NCI-H2081 treated with DMSO at 0.1 percent for 48 hours (cell line): ENCODE measurements at regions not wholly inside any gene's neighbourhood (a gene's known extent, or its start where the extent isn't known, plus 50 kb on each side); places are given as distances from the start of the nearest gene placed in this dataset.

Experiments
- DNase-seq: peaks from one replicate; lab custom pipeline; 2025; lab: John Stamatoyannopoulos, UW

DNA sequence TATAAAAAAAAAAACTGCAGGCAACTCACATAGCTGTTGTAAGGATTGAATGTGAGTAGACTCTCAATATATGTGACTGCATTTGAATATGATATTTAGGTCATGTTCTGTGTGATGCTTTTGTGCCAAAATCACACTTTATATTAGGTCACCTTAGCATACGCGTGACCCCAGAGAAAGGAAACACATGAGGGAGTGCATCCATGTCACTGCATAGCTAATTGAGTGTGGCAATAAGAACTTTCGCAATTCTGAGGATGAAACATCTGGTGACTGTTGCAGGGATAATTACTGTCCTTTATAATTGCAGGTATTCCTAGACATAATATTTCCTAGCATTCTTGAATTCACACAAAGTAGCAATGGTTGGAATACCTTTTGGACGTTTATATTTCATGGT, 459.5 kb upstream of the KLF4 start:
- no peak for DNase-seq

DNA sequence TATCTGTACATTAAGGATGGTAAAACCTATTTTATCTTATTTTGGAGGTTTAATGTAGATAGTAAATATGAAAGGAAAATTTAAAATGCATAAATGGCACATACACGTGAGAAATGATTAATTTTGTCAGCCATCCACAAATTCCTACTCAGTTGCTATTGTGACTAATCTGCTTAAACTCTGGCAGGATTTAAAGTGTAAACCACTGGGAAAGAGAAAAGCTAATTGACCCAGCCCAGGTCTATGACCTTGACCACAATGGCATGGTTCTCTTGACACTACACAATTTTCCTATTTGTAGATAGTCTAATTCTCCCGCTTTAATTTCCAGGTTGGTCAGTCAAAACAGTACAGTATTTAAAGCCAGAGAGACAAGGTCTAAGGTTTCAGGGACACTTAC, 459.0 kb upstream of the KLF4 start:
- no peak for DNase-seq

DNA sequence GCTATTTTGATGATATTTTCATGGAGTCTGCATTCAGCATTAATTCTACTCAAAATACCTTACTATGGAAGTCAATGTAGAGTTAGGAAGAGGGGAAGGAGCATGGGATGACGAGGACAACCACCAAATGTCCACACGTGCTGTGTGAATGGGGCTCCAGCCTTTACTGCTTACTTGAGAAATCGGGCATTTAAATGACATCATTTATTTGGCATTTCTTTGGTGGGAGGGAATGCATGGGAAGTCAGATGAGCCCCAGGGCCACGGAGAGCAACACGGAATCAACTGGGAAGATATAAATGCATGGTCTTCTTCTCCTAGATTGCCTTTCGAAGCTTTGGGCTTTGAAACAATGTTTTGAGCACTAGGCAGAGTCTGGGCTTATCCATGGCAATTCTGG, 458.5 kb upstream of the KLF4 start:
- DNase-seq = no peak

DNA sequence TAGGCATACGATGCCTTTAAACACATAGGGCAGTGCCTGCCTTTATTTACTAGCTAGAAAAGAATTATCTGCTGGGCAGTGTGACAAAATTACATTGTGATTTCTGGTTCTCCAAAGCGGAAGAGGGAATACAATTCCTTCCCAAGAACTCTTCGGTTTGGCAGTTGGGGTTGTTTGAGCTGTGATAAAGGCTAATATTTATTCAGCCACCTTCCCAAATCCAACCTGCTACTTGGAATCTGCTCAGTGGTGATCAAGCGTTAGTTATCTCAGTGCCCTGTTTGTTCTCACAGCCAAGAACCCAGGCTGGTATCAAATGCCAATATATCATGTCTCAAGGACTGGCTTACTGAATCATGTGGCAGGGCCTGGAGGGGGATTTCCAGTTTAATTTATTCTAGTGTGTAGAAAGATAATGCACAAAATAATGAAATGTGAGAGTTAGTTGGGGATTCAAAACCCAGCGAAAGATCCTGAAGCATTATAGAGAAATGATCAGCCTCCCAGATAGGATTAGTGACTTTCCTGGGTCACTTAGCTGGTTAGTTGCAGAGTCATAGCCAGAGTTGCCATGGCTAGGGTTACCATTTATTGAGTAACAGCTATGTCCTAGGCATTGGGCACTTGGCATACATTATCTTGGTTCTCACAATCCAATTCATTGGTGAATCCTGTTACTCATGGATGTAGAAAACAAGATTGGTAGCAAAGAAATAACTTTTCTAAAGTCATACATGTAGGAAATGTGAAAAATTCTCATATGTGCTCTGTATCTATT, 457.0 kb upstream of the KLF4 start:
- DNase-seq = no peak

DNA sequence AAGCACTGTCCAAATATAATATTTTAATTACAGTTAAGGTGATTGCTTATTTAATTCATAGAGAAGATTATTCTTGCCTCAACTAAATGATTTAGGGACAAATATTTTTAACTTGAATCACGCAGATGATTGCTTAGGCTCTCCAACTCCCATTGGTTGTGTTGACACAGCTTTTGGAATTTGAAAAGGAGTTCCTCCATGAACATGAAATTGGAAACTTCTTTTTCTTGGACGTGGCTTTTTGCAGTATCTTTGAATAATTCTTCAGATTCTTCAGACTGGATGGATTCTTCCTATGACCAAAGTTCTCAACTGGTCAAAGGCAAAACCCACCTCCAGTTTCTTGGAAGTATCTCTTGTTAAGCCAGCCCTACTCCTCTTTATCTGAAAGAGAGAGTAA, 456.4 kb upstream of the KLF4 start:
- DNase-seq = no peak

DNA sequence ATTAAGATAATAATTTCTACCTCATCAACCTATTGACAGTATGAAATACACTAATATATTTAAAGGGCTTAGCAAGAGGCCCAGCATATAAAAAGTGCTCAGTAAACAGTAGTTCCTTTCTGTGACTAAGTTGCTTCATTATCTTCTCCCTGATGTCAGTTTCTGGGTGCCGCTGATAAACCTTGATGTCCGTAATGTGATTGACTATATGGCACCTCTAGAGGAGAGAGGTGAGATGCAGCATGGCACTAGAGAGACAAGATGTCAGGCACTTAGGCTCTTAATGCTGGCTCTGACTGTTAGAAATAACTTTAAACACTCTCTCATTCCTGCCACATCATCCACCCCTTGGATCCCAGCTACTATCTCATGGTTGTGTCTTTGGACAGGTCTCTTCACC, 455.9 kb upstream of the KLF4 start:
- no peak for DNase-seq

DNA sequence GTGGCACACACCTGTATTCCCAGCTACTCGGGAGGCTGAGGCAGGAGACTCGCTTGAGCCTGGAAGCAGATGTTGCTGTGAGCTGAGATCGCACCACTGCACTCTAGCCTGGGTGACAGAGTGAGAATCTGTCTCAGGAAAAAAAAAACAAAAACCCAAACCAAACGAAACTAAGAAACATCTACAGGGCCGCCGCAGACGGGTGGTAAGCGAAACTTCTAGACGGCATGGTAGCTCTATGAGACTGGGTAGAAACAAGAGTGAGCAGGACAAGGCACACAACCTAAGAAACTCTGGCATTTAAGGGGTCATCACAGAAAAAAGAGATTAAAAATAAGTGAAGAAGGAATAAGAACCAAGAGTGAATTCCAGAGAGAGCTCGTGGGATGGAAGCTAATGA, 454.8 kb upstream of the KLF4 start:
- DNase-seq = no peak

DNA sequence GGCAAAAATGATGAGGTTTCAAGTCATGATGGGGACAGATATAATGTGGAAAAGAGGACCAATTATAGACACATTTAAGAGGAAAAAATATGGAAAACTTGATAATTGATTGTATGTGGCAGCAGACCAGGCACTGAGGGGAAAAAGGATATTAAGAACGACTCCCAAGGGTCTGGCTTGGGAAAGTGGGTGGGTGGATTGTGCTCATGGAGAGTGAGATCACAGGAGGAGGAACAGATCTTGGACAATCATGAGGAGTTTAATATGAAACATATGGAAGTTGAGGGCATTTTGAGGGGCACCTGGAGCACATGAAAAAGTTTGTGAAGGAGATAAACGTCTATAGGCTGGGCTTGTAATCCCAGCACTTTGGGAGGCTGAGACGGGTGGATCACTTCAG, 454.3 kb upstream of the KLF4 start:
- no peak for DNase-seq

DNA sequence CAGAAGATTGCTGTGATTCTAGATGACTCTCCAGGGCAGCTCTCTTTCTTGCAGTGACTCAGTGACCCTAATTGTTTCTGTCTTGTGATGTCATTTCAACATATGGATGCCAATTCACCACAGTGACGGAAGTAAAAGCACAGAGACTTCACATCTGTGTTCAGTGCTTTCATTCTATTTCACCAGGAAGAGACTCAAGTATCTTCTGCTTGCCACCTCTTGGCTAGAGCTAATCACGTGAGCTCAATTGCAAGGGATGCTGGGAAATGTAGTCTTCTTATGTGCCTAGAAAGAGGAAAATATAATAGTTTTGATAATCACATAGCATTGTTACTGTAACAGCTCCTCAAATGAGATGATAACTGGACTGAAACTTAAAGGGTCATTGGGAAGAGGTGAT, 453.3 kb upstream of the KLF4 start:
- no peak for DNase-seq

DNA sequence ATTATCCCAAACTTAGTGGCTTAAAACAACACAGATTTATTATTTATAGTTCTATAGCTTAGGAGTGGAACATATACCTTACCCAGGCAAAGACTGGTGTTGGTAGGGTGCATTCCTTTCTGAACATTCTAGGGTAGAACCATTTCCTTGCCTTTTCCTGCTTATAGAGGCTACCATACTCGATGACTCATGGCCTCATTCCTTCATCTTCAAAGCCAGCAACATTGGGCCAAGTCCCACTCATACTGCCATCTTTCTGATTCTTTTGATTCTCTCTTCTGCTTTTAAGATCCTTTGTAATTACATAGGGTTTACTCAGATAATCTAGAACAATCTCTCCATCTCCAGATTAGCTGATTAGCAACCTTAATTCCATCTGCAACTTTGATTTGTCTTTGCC, 452.7 kb upstream of the KLF4 start:
- no peak for DNase-seq

DNA sequence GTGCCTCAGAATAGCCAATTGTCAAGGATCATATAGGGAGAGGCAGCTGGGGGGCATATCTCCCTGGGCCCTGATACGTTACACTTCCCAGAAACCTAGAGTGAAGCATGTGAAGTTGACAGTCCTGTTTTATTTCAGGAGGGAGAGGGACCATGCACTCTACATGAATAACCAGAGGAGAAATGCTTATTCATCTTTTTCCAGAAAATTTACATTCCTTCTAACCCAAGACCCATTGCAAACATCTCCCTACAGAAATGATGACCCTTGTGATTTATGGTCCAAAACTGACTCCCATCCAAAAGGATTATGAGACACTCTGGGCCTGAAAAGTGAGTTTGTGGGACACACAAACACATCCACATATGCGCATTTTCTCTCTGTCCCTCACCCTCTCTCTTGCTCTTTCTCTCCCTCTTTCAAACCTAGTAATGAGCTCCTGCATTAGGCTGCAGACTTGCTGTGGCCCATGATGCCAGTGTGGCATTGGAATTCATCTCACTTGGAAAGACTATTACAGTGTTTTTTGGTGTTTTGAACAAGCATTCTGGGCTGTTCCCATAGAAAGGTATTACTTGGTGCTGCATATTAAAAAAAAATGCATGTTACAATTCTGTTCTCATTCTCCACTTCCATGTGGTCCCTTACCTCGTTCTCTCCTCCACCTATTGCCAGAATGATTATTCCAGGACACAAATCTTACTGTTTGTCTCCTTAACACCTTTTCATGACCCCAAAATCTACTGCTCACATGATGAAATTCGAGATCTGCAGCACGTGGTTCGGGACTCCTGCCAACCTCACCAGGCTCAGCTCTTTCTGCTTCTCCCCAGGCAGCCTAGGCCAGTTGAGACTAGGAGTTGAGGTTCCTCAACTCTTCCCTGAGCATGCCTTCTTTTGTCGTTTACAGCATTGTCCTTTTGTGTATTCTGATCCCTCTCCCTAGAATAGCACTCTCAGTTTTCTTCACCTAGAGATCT, 451.3 kb upstream of the KLF4 start:
- DNase-seq = no peak

DNA sequence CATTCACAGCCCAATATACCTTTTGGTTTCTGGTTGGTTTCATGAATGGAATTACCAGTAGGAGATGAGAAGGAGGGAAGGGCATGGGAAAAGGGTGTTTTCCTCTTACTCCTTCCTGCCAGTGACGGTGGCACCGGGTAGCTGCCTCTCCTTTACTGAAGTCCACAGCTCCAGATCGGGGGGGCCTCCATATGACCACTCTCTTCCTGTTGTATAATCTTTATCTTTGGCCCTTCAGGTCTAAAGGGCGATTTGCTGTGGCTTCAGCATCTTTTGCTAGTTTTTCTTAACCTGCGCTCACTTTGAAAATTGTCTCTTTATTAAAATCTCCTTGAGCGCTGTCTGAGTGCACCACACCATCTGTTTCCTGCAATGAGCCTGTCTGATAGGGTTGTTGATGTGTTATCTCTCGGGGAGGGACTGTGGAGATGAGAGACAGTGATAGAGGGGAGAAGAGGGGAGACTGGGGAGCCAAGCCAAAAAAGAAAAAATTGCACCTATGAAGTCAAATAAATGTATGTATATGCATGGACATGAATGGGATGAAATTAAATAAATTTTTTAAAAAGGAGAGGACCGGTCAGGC, 449.3 kb upstream of the KLF4 start:
- no peak for DNase-seq

DNA sequence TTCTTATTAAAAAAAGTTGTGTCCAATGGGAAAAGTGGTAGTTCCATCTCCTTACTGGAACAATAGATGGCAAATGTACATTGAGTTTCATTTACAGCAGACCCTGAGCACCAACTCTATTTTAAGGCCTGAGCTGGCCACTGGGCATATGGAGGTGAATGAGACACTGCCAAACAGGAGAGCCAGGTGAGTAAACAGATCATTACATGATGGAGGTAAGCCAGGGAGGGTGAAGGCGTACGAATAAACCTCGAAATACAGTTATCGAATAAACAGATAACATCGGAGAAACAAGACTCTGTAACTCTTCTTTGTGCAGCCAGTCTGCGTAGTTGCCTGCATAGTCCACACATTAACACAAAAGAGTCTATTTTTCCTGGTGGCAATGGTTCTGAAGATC, 446.4 kb upstream of the KLF4 start:
- no peak for DNase-seq

DNA sequence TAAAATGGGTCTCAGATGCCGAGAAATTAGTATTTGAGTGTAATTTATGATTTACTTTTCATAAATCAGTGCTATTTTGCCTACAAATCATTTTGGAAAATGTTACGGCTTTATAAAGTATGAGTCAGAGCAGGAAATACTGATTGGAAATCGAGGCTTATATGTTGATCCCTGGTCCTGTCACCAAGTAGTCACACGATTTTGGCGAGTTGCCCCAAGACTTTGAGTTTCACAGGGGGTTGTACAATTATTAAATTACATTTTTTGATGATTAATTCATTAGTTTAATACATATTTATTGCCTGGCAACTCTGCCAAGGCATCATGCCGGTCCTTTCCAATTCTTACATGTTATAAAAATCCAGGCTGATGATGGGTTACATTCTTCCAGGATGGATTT, 443.9 kb upstream of the KLF4 start:
- no peak for DNase-seq

DNA sequence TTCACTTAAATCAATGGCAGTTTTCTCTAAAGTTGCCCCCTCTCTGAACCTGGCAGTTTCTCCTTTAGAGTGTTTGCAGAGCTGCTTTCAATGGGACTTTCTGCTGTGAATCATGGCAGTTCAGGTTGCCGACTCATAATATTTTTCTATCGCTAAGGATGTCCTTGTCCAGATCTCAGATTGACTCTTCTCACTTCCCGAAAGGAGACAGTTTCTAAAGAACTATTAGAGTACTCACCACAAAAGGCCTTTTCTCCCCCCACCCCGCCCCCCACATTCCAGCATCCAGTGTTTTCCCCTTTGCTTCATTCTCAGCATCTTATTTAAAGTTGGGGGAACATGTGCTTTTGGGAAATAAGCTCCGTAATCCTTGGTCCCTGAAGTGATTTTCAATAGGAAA, 443.5 kb upstream of the KLF4 start:
- DNase-seq = no peak

DNA sequence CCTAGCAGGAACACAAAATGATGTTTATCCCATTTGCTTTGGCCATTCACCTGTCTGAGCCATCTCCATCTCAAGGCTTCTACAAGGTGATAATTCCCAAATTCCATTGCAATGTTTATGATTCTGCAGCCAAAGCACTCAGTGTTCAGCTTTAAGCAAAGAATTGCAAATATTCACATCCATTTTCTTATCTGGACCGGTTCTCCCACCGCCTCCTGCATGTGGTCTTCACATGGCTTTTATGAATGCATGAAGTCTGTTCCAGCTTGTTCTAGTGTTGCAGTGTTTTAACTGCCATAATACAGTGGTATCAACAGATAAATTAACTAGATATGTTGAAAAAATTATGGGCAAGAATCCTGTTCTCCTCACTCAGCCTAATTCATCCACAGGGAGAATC, 443.0 kb upstream of the KLF4 start:
- no peak for DNase-seq

DNA sequence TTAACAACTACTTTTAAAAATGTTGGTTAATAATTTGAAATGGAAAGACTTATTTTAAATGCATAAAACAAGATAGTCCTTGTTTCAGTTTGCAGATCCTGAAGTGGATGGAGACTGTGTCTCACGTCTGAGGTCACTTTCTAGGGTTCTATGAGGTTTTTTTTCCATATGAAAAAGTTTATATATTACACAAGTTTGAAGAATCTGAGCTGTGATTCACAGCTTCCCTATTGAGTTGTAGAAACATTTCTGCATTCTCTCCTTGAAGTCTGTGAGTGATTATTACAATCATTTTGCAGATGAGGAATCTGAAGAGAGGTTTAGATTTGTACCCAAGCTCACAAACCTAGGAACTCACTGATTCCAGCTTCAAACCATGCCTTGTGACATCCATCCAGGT, 442.5 kb upstream of the KLF4 start:
- DNase-seq = no peak

DNA sequence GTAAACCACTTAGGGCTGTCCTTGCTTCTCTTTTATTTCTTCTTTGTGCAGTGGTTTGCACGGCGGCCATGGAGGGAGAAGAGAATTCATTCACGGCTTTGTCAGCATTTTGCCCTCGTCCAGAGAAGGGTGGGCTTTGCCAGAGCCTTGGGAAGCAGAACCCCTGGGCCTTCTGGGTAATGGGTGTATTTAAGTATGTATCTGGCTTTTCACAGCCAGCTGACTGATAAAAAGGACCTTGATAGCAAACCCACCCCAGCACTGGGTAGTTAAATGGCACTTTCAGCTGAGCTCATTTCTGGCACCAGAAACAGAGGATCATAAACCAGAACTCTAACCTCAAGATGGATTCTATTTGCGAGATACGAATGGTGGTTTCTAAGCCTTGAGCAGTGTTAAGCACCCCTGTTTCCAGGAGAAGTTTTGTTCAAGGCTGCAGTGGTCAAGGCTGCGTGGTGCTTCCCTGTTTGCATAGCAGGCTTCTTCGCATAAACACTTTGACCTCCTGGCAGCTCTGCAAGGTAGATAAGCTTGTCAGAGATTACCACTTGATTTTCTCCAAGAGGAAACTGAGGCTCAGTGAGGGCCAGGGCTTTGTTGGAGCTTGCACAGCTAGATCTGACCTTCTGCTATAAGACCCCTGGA, 441.6 kb upstream of the KLF4 start:
- DNase-seq = no peak

DNA sequence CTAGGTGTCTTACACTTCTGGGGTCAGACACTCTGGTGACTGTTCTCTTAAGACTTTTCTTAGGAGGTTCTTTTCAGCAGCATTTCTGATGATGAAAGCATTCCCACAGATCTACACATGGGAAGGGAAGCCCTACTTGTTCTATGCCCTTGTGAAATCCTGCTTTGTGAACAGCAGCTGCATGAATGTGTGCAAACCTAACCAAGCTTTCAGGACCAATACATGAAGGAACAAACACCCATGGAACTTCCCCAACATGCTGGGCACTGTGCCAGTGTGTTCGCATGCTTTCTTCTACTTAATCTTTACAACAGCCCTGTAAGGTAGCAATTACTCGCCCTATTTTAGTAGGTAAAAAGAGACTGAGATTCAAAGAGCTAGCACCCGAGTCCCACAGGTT, 439.9 kb upstream of the KLF4 start:
- DNase-seq = peak; percentile 12

DNA sequence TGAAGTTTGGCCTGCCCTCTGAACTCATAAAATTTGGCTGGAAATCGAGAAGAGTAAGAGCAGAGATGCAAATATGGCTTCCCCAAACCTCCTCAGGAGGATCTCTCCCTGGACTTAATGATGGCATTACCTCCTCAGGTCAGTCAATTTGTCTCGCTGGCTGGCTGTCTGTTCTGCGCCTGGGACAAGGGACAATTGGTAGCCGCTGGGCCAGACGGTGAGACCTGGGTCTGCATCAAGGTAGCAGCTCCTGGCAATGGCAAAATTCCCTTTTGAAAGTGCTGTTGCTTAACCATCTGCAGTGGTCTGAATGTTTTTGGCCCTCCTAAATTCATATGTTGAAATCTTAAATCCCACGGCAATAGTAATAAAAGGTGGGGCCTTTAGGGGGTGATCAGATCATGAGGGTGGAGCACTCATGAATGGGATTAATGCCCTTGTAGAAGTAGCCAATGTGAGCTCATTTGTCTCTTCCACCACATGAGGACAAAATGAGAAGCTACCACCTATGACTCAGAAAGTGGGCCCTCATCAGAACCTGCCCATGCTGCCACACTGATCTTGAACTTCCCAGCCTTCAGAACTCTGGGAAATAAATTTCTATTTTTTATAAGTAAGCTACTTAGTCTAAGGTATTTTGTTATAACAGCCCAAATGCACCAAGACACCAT, 439.3 kb upstream of the KLF4 start:
- no peak for DNase-seq

DNA sequence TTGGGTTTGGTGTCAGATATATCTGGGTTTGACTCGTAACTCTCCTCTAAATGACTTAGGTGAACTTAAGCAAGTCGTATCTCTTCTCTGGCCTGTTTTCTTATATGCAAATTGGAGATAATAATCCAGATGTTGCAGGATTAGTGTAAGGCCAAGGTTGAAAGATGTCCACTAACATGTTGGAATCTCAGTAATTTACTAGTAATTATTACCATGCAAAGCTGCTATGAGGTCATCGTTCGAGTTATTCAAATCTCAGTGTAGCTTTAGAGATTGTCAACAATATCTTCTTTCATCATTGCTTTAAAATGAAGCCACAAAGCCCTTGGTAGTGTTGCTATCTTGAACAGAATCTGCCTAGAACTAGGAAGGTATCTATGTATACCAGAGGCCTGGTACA, 437.7 kb upstream of the KLF4 start:
- no peak for DNase-seq

DNA sequence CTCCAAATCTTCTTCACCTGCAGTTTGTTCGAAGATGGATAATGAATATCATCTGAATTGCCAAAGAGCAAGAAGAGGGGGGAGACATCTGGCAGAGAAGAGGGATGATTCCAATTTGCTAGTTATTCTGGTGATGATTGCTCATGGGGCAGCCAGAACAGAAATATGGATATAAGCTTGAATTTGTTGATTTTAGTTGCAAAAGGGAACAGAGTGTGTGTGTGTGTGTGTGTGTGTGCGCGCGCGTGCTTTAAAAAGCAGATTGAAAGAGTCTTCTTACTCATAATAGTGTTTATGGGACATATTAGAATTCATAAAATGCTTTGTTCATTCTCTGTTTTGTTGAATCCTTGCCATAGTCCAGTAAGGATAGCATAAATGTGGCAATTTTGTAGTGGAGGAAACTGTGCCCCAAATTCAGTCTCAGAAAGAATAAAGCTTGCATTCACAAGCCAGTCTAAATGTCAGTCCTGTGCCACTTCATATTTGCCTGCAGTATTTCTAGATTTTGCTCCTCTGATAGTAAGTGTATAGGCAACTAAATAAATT, 436.3 kb upstream of the KLF4 start:
- DNase-seq = no peak
